Panc1 (cell line): ENCODE measurements at regions not wholly inside any gene's neighbourhood (a gene's known extent, or its start where the extent isn't known, plus 50 kb on each side); places are given as distances from the start of the nearest gene placed in this dataset.

Experiments used
- CTCF ChIP-seq: fragments of 450-650 bp; IDR thresholded peaks from 2 replicates; pipeline ENCODE4 v1.5.1; 2017; ENCODE audit warnings: mild to moderate bottlenecking
- TCF7L2 ChIP-seq: IDR thresholded peaks from 2 replicates; pipeline ENCODE4 v1.6.1; 2011; ENCODE audit warnings: mild to moderate bottlenecking, low read depth, low read length, inconsistent platforms

GRCh38 chr20:53657279-53657678 lies 63.6 kb upstream of the ZNF217 start:
- TF ChIP-seq CTCF (no peak), TCF7L2 (no peak)
